ENCODE measurements at regions not wholly inside any gene's neighbourhood (a gene's known extent, or its start where the extent isn't known, plus 50 kb on each side); places are given as distances from the start of the nearest gene placed in this dataset.
"Not testable (repeated sequence)": the region's sequence is repeated elsewhere in the genome, so short reads cannot be mapped to it uniquely, and the experiment has no call there.

GRCh38 chr16:86886651-86887050, 308.3 kb downstream of the FOXL1 start:
- H3K36me3 Mint-ChIP-seq (ENCODE audit: low read depth), result no peaks in the 10 kb centered on the region
- H3K4me3 Mint-ChIP-seq, result no peak overlapping the region
- peaks cover 3% of the 10 kb centered on the region for H3K27me3 Mint-ChIP-seq (ENCODE audit: insufficient read depth)
- H3K9ac ChIP-seq (ENCODE audit: extremely low read depth, low read length, poor library complexity, severe bottlenecking), result no peak overlapping the region
- no peak overlapping the region for H3K27ac Mint-ChIP-seq
- DNase-seq, result no peak
- no peaks in the 10 kb centered on the region for H3K27me3 ChIP-seq (ENCODE audit: control insufficient read depth, insufficient read depth, low read length, poor library complexity, severe bottlenecking)
- no peak overlapping the region for H3K27ac ChIP-seq (ENCODE audit: low read depth, low read length)
- H3K4me1 Mint-ChIP-seq, result peaks cover 4% of the 10 kb centered on the region
- no peaks in the 10 kb centered on the region for H3K4me1 ChIP-seq (ENCODE audit: control insufficient read depth, insufficient read depth, low read length)
- WGBS, 2 experiments (ENCODE audit: insufficient coverage in 1 of 2, insufficient read length in 1 of 2), result 22 to 63% methylated on average over 1 of the region's 1 CpG
- no peaks in the 10 kb centered on the region for H3K9me3 Mint-ChIP-seq
- no peaks in the 10 kb centered on the region for H3K36me3 ChIP-seq (ENCODE audit: control insufficient read depth, insufficient read depth, low read length)
- no peak overlapping the region for H3K4me3 ChIP-seq (ENCODE audit: low read length)
- TF ChIP-seq, protein P1, sequence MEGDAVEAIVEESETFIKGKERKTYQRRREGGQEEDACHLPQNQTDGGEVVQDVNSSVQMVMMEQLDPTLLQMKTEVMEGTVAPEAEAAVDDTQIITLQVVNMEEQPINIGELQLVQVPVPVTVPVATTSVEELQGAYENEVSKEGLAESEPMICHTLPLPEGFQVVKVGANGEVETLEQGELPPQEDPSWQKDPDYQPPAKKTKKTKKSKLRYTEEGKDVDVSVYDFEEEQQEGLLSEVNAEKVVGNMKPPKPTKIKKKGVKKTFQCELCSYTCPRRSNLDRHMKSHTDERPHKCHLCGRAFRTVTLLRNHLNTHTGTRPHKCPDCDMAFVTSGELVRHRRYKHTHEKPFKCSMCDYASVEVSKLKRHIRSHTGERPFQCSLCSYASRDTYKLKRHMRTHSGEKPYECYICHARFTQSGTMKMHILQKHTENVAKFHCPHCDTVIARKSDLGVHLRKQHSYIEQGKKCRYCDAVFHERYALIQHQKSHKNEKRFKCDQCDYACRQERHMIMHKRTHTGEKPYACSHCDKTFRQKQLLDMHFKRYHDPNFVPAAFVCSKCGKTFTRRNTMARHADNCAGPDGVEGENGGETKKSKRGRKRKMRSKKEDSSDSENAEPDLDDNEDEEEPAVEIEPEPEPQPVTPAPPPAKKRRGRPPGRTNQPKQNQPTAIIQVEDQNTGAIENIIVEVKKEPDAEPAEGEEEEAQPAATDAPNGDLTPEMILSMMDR (conservative IDR thresholded peaks at IDR 0.05), result no peak
- no peaks in the 10 kb centered on the region for H3K9me3 ChIP-seq (ENCODE audit: control insufficient read depth, low read length)

GRCh38 chr16:86887416-86887815, 309.1 kb downstream of the FOXL1 start:
- Histone ChIP-seq H3K27ac (ENCODE audit: low read depth, low read length) (no peak overlapping the region), H3K4me1 (ENCODE audit: control insufficient read depth, insufficient read depth, low read length) (no peaks in the 10 kb centered on the region), H3K27me3 (ENCODE audit: control insufficient read depth, insufficient read depth, low read length, poor library complexity, severe bottlenecking) (no peaks in the 10 kb centered on the region), H3K9ac (ENCODE audit: extremely low read depth, low read length, poor library complexity, severe bottlenecking) (no peak overlapping the region), H3K36me3 (ENCODE audit: control insufficient read depth, insufficient read depth, low read length) (no peaks in the 10 kb centered on the region), H3K4me3 (ENCODE audit: low read length) (no peak overlapping the region), H3K9me3 (ENCODE audit: control insufficient read depth, low read length) (no peaks in the 10 kb centered on the region)
- no peak overlapping the region for H3K4me3 Mint-ChIP-seq
- DNase-seq, result no peak
- H3K36me3 Mint-ChIP-seq (ENCODE audit: low read depth), result no peaks in the 10 kb centered on the region
- H3K4me1 Mint-ChIP-seq, result peaks cover 4% of the 10 kb centered on the region
- no peaks in the 10 kb centered on the region for H3K9me3 Mint-ChIP-seq
- WGBS, 2 experiments (ENCODE audit: insufficient coverage in 1 of 2, insufficient read length in 1 of 2), result 89 to 91% methylated on average over 7 to 8 of the region's 8 CpGs
- H3K27ac Mint-ChIP-seq, result no peak overlapping the region
- TF ChIP-seq, protein P1 (conservative IDR thresholded peaks at IDR 0.05), result no peak
- H3K27me3 Mint-ChIP-seq (ENCODE audit: insufficient read depth), result peaks cover 3% of the 10 kb centered on the region

- no peak overlapping the region for H3K27ac ChIP-seq (ENCODE audit: low read depth, low read length)
- H3K27me3 ChIP-seq (ENCODE audit: control insufficient read depth, insufficient read depth, low read length, poor library complexity, severe bottlenecking), result no peaks in the 10 kb centered on the region
- Mint-ChIP-seq H3K9me3 (no peaks in the 10 kb centered on the region), H3K27me3 (ENCODE audit: insufficient read depth) (peaks cover 3% of the 10 kb centered on the region), H3K4me3 (no peak overlapping the region), H3K27ac (no peak overlapping the region), H3K4me1 (peaks cover 4% of the 10 kb centered on the region), H3K36me3 (ENCODE audit: low read depth) (no peaks in the 10 kb centered on the region)
- no peaks in the 10 kb centered on the region for H3K4me1 ChIP-seq (ENCODE audit: control insufficient read depth, insufficient read depth, low read length)
- H3K9me3 ChIP-seq (ENCODE audit: control insufficient read depth, low read length), result no peaks in the 10 kb centered on the region
- no peaks in the 10 kb centered on the region for H3K36me3 ChIP-seq (ENCODE audit: control insufficient read depth, insufficient read depth, low read length)
- no peak overlapping the region for H3K9ac ChIP-seq (ENCODE audit: extremely low read depth, low read length, poor library complexity, severe bottlenecking)
- TF ChIP-seq, protein P1 (conservative IDR thresholded peaks at IDR 0.05), result no peak
- no peak overlapping the region for H3K4me3 ChIP-seq (ENCODE audit: low read length)
- 67 to 79% methylated on average over 2 of the region's 4 CpGs for WGBS, 2 experiments (ENCODE audit: insufficient coverage in 1 of 2, insufficient read length in 1 of 2)
- DNase-seq, result no peak
Observed at GRCh38 chr16:86888231-86889053, 310.1 kb downstream of the FOXL1 start.

- not testable (repeated sequence) for H3K9ac ChIP-seq (ENCODE audit: extremely low read depth, low read length, poor library complexity, severe bottlenecking); H3K4me1 Mint-ChIP-seq; H3K36me3 ChIP-seq (ENCODE audit: control insufficient read depth, insufficient read depth, low read length); H3K27me3 Mint-ChIP-seq (ENCODE audit: insufficient read depth); H3K4me3 Mint-ChIP-seq; H3K9me3 Mint-ChIP-seq; H3K36me3 Mint-ChIP-seq (ENCODE audit: low read depth); H3K27ac ChIP-seq (ENCODE audit: low read depth, low read length); H3K4me3 ChIP-seq (ENCODE audit: low read length); H3K27me3 ChIP-seq (ENCODE audit: control insufficient read depth, insufficient read depth, low read length, poor library complexity, severe bottlenecking); DNase-seq; H3K9me3 ChIP-seq (ENCODE audit: control insufficient read depth, low read length); H3K27ac Mint-ChIP-seq; H3K4me1 ChIP-seq (ENCODE audit: control insufficient read depth, insufficient read depth, low read length)
- 88 to 92% methylated on average over 1 of the region's 1 CpG for WGBS, 2 experiments (ENCODE audit: insufficient coverage in 1 of 2, insufficient read length in 1 of 2)
Observed at GRCh38 chr16:86889054-86889366, 310.7 kb downstream of the FOXL1 start.

All from endodermal cell (in vitro differentiated cells).